ENCODE measurements at regions not wholly inside any gene's neighbourhood (a gene's known extent, or its start where the extent isn't known, plus 50 kb on each side); places are given as distances from the start of the nearest gene placed in this dataset.

DNA sequence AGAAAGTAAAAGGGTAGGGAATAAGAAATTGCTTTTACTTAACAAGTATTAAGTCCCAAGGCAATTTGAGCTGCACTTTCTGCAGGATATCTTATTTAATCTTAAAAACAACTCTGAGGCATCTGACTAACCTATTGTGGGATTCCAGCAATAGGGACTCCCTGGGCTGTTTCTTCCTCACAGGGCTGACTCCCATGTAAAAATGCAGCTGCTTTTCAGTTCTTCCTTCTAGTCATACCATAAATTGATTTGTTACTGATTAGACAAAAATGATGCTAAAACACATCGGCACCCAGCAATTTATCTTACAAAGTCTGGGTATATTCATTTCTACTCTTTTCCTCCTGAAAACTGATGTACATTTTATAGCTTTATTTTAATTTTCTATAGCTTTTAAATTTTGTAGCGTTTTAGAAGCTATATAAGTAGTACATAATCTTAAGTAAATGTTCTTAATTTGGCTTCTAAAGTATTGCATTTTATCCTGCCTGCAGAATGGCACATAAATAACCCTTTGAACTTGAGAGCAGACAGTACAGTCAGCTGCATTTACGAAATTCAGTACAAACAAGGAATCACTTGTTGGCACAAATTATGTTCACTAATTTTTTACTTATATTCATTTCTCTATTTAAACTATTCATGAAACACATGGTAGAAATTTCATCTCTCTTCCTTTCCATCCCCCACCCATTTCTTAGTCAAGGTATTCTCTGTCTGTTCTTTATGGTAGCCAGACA lies 102.4 kb upstream of the FRY start:
- no peak for DNase-seq

DNA sequence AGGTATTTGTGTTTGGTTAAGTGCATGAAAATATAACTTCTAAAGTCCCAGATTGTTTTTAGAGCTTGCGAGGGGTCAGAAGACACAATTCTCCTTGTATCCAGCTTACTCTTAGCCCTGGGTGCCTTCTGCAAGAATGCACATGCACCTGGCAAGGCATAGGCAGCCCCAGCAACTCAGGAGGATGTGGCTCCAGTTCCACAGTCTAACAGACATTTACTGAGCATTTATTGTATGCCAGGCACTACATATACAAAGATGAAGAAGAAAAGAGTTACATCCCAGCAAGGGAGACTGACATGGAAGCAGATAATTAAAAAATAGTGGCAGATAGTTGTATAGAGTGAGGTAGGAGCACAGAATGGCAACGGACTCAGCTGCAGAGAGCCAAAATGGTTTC lies 101.1 kb upstream of the FRY start:
- no peak for DNase-seq

DNA sequence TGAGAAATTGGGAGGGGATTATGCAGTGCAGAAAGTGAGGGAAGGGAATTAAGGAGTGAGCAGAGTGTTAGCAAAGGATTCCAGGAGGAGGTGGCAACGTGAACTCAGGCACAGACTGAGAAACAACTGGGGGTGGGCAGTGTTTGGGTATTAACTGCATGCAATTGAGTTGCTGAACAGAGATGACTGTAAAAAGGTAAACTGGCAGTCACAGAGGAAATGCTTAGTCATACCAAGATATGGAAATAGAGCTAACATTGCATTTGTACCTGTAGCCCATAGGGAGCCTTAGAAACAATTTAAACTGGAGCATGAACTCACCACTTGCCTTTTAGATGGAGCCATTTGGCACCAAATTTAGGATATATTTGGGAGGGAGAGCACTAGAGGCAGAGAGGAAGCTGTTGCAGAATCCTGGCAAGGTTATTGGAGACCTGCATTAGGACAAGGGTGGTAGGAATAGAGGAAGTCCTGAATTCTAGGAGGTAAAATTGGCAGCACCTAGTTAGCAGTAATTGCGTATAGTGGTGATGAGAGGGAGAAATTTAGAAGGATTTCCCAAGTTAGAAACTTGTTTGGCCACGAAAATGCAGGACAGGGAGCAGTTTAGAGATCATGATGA lies 100.6 kb upstream of the FRY start:
- DNase-seq, result no peak

DNA sequence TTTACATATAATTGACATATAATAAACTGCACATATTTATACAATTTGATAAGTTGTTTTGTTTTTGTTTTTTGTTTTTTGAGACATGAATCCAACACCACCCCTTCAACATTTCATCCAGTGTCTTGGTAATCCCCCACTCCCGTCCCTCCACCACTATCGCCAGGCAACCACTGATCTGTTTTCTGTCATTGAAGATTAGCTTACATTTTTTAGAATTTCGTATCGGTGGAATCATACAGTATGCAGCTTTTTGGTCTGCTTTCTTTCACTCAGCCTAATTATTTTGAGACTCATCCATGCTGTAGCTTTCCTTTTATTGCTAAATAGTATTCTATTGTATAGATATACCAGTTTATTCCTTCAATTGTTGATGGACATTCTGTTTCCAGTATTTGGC lies 94.1 kb upstream of the FRY start:
- DNase-seq, result no peak

DNA sequence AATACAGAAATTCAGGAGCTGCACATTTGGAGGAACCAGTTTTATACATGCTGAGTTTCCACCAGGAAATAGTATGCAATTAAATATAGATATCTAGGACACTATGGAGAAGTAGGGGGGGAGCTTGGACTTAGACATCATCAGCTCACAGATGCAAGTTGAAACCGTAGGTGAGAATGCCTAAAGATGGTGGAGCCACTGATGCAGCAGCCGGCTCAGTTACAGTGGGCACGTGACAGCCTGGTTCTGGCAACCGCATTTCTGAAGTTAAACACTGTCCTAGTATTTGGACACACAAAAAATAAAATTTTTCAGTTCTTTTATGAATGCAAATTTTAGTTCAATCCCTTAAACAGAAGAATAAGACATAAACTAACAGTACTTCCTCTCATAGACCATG lies 91.5 kb upstream of the FRY start:
- DNase-seq, result no peak

DNA sequence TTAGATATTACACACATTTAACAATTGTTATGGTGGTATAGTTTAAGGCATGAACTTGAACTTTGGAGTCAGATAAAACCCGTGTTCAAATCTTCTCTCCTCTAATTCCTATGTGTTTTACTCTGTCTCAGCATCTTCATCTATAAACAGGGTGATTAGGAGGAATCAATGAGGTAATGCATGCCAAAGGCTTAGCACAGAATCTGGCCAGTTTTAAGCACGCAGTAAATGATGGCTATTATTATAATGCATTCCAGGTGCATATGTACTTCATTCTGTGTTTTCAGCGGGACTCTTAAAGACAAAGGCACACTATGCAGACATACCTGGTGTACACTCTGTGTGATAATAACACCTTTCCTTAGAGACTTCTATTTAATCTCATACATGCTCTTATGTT lies 88.0 kb upstream of the FRY start:
- peak; percentile 92 for DNase-seq

DNA sequence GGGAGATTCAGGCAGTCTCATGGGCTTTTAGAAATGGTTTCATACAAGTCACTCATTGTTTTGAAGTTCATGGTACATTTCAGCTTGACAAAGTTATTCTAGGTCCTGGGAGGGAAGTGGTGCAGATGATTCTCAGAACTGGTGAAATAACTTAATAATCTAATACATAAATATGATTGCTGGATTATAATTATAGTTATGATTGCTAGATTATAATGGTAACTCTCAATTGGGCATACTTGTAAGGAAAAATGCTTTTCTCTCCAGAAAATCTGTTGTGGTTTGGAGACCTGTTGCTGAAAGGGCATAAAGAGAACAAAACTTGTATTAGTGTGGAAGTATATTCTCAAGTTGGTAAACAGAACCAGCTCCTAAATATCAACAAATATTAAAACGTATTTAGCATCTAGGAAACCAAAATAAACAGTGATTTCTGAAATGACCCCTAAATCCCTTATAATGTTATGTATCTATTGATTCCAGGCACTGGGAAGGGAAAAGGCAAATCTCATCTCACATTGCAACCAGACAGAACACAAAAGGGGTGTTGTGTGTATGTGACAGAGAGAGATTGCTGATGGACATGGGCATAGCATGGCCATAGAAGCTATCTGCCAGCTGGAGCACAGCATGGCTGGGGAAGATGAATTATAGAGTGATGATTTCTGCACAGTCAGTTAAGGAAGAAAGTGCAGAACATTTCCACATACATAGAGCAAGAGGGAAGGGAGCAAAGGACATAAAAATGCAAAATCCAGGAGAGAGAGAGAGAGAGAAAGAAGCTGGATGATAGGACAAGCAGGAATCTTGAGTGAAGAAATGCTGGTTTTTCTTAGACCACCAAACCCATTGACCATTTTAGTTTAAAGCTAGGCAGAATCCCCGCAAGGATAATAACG lies 87.1 kb upstream of the FRY start:
- DNase-seq, result no peak

DNA sequence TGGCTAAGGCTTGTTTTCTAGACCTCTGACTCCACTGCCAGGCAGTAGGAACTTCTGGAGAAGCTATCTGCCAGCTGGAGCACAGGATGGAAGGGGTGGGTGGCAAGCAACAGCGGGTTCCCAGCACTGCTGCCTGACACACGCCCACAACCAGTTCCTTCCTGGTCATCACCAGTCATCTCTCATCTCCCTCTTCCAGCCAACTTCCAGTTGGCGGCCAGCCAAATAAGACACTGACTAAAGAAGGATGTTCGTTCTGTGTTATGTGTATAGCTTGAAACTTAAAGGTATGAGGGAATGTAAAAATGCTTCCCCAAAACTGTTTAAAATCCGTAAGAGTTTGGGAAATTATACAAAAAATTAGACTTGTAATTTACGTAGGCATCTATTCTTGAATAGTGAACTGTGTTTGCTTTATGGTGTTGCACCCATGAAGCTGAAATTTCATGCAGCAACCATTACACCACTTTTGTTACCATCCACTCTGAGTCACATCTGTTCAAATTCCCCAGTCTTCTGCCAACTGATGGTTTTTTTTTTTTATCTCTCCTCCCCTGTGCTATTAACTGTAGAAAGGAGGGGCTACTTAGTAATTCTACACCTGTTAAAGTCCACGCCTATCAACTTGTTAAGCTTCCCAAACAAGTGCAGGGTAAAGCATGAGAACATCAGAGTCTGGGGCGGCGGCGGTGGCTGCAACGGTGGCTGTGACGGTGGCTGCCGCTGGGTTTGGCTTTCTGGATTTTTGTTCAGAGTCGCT lies 86.2 kb upstream of the FRY start:
- peak; percentile 99 for DNase-seq

DNA sequence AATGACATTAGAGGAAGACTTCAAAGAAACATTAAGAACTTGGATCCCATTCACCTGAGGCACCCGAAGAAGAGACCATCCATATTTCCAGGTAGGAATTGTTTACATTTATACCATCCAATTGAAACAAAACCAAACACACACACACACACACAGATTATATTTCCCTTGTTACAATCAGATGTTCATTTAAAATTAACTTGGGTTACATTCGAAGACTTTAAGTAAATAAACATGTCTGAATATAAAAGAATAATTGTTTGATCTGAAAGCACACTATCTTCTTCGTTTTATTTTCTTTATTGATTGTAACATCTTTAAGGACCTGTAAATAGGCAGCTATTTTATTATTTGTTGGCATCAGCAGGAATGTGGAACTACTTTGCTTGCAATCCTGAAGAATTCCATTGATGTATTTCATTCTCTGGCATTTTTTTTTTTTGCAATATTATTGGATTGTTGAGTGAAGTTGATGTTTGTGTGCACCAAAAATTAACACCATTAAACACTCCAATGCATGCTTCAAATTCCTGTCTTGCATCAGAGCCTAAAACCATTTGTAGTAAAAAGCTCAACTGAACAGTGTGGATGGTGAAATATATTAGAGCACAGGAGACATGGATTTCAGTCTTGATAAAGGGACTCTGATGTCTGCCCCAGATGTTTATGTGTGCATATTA lies 85.3 kb upstream of the FRY start:
- peak; percentile 49 for DNase-seq

DNA sequence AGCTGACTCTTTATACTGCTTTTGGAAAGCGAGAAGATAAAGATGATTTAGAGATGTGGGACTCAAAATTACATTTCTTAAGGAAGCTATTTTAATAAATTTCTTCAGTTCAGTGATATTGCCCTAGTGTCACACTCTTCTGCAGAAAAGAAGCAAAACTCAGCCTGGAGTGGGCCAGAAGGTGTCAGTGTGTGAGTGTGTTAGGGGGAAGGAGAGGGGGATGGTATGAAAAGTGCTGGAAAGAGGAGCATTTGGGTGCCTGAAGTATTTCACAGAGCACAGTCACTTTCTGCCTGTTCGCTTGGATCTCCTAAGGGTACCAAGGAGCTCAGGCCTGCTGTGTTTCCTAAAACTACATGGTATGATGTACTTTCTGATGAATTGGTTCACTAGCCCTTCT lies 84.5 kb upstream of the FRY start:
- DNase-seq, result peak; percentile 74

DNA sequence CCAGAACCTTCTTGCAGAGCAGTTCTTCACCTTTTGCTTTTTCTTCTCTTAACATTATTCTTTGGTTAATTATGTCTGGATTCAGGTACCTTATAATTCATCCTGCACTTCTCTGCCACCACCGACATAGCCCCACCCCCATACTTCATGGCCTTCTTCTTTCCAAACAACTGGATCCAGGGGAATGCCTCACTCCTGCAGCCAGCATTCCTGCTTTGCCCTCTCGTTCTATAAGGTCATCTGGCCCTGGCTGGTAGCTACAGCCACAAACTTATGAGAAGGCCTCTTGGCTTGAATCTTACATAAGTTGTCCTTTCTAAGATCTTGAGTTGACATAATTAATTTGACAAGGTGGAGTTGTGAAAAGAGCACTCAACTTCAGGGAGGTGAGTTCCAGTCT lies 84.1 kb upstream of the FRY start:
- no peak for DNase-seq

DNA sequence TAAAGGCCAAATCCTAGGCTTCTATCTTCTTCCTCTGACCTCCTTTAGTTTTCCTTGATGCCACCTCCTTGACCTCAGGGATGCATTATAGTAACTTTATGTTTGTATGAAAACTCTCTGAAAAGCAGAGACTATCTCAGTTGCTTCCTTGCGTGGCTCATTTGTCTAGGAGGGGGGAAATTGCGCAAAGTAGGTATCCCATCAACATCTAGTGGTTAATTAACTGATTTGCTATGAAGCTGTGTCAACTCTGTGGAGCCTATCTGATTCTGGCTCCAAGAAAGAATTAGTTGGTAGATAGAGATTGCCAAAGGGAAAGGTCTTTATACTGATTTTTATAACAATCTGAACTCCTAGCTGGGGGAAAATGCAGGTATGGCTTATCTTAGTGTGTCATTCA lies 82.1 kb upstream of the FRY start:
- no peak for DNase-seq

DNA sequence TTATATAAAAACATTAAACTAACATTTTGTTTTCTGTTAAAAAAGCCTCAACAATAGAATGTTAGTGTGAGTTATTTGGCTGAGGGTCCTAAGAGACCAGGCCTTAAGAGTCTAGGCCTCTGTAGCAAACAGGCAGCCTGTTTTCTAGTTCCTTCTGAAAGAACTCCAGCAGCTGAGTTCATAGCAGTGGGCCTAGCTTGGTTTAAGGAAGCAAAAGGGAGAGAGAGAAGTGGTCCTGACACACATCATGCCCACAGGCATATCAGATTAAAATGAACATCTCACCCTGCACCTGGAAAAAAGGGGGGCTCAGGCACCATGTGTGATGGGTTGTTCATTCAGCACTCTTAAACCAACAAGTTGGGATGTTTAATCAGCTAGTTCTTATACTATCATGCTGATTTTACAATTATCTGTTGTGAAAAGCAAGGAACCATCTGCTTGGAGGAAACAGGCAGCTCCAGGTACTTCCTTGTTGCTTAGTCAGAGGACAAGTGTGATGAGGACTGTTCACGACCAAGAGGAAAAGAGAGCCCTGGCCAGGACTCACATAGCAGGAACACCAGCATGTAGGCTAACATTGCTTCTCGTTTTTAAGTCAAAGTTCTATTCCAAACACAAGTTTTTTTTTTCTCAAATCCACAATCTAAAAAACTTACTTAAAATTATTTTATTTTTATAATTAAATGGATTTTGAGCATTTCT lies 81.3 kb upstream of the FRY start:
- DNase-seq, result no peak

DNA sequence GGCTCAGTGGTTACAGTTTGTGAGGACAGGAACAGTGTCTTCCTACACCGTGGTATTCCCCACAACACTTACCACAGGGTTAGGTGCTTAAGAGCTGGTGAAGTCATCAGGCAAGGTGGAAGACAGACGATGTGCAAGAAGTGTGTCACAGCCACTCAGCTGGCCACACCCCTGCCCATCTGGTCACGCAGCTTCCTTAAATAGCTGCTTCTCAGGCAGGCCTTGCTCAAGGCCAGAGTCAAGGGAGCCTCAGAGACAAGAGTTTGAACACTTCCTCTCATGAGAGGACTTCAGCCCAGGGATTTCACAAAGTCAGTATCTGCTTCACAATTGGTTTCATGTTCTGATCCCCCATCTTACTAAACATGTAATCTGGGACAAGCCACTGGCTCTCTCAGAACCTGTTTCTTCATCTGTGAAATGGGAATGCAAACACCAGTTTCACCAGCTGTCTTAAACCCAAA lies 80.3 kb upstream of the FRY start:
- DNase-seq, result no peak

DNA sequence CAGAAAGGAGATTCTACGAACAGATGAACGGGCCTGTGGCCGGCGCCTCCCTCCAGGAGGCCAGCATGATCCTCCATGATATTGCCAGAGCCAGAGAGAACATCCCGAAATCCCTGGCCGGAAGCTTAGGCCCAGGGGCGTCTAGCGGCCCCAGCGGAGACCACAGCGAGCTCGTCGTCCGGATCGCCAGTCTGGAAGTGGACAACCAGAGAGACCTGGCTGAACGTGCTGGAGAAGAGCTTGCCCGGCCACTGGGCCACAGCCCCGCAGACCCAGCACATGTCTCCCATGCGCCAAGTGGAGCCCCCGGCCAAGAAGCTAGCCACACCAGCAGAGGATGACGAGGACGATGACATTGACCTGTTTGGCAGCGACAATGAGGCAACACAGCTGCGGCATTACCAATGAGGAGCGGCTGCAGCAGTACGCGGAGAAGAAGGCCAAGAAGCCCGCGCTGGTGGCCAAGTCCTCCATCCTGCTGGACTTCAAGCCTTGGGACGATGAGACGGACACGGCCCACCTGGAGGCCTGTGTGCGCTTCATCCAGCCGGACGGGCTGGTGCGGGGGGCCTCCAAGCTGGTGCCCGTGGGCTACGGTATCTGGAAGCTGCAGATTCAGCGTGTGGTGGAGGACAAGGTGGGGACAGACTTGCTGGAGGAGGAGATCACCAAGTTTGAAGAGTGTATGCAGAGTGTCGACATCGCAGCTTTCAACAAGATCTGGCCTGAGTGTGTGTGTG lies 78.8 kb upstream of the FRY start:
- no peak for DNase-seq

DNA sequence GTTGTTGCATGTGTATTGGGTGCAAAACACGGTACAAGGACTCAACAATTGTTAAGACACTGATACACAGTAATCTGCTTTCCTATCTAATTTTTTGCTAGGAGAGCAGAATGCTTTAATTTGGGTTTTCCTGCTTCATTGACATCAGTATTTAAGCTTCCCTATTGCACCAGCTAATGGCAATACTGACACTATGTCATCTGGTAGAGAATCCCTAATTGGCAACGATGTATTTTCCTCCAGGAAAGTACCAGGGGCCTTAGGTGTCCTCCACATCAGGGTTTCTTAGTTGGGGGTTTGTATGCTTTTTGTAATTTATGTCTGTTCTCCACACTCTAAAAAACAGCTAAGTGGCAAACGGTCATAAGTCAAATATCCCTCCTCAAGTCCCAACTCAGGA lies 76.5 kb upstream of the FRY start:
- DNase-seq, result no peak

DNA sequence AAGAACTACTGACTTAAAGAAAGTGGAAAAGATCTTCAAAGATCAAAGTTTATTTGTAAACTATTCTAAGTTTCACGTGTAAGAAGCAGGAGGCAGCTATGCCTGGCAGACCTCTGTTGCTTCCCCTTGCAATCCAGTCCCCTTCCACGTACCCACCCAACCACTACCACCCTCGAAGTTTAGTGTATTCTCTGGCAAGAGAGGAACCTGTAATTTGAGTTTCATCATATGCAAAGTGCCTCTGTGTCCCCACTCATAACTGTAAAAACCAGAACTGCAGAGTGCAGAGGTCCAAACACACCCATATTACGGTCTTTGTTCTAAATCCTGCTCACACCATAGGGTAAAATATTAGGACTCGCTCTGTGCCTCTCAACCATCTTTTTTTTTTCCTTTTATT lies 75.8 kb upstream of the FRY start:
- no peak for DNase-seq

DNA sequence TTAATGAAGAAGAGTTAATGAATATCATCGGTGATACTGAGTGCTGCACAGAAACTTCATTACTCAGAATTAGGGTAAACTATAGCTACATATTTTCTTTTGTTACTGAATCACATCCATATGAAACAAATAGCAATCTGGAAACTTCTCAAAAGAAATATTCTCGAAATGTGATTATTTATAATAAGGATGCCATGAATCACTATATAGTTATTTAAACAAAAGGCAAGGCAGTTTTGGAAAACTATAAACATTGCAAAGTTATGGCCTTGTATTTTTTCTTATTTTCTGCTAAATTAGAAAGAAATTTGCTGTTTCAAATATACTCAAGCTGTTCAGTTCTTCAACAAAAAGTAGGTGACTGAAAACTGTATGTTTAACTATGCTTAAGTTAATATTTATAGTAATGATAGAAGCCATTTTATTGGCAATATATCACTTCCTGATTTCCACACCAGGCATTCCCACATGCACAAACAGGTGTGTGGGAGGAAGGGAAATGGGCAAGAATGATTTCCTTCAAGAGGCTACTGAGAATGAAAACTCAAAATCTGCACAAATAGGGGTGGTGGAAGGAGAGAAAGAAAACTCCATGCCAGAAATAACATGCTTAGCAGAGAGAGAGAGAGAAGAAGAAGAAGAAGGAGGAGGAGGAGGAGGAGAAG lies 74.5 kb upstream of the FRY start:
- DNase-seq, result no peak

DNA sequence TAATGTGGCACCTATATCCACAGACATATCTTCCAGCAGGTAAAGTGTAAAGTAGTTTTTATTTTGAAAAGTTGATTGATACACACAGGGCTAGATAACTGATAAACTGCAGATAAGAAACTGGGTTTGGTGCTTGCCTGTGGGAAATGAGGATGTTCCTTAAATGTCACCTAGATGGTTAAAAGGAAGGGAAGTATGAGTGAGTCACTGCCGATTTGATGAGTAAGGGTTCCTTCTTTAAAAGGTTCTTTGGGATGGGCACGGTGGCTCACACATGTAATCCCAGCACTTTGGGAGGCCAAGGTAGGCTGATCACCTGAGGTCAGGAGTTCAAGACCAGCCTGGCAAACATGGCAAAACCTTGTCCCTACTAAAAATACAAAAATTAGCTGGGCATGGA lies 73.8 kb upstream of the FRY start:
- no peak for DNase-seq

DNA sequence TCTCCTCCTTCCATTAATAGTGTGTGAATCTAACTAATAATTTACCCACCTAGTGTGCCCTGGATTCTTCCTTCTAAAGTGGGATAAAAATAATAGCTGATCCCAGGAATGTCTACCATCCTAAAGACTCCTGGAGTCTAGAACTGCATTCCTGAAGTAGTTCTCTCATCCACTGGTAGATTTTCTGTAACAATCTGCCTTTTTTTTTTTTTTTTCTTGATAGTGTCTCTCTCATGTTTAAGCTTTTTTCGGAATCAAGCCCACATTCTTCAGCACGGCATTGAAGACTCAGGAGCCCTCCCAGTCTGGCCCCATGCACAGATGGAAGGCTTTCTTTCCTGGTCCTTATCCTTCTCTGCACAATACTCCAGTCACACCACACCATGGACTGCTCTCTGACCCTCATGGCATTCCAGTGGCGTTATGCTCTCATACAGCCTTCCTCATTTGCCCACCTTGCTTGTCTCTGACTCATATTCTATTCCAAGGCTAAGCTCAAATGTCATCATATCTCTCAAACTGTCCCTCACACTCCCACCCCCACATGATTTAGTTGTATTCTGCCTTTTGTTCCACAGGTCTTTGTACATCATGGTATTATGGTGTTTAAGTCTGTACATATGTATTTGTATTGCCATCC lies 68.7 kb upstream of the FRY start:
- DNase-seq, result no peak
